Spleen (tissue), 7 donors: ENCODE measurements at regions not wholly inside any gene's neighbourhood (a gene's known extent, or its start where the extent isn't known, plus 50 kb on each side); places are given as distances from the start of the nearest gene placed in this dataset.
"Not testable (repeated sequence)": the region's sequence is repeated elsewhere in the genome, so short reads cannot be mapped to it uniquely, and the experiment has no call there.

Experiments
- POLR2A ChIP-seq, 3 donors: fragments of 450-650 bp; IDR thresholded peaks; one replicate each; pipeline ENCODE4 v1.5.1; 2017; ENCODE audit warnings: antibody characterized with exemption in 3 of 3, mild to moderate bottlenecking in 1 of 3
- POLR2AphosphoS5 ChIP-seq, 3 donors: sonication (generic); formaldehyde crosslinking; IDR thresholded peaks; one replicate each; pipeline ENCODE4 v1.5.1; 2017; ENCODE audit warnings: antibody characterized with exemption in 3 of 3
- TF ChIP-seq, protein P1 (sequence below), 11 experiments: fragments of 200-600 bp in 7 of 11; fragments of 450-650 bp in 4 of 11; sonication (generic) in 4 of 11; IDR thresholded peaks in 8 of 11; conservative IDR thresholded peaks in 3 of 11; 1 replicate in 7 of 11; 2 replicates in 4 of 11; pipeline versions ENCODE4 v1.4.0 to v1.8.0; 2016 to 2021; ENCODE audit warnings: antibody characterized with exemption in 11 of 11, inconsistent platforms in 4 of 11, mild to moderate bottlenecking in 1 of 11
- donor health status: DM: no; HTN: no; CAD: no; lungs with moderate emphysema.
- donor health status: DM: no; HTN: no; CAD: no.
- donor health status: DM: no; HTN: no; CAD: no.

DNA sequence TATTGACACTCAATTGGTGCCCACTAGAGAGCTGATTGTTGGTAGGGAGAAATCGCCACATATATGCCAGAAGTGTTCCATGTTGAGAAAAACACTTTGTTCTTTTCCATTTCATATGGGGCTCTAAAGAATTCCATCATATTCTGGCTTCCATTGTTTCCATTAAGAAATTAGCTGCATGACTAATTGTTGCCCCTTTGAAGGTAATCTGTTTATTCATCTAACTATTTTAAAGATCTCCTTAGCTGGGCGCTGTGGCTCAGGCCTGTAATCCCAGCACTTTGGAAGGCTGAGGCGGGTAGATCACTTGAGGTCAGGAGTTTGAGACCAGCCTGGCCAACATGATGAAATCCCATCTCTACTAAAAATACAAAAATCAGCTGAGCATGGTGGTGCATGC, 109.9 kb downstream of the MRPL14 start:
- TF ChIP-seq, protein P1, sequence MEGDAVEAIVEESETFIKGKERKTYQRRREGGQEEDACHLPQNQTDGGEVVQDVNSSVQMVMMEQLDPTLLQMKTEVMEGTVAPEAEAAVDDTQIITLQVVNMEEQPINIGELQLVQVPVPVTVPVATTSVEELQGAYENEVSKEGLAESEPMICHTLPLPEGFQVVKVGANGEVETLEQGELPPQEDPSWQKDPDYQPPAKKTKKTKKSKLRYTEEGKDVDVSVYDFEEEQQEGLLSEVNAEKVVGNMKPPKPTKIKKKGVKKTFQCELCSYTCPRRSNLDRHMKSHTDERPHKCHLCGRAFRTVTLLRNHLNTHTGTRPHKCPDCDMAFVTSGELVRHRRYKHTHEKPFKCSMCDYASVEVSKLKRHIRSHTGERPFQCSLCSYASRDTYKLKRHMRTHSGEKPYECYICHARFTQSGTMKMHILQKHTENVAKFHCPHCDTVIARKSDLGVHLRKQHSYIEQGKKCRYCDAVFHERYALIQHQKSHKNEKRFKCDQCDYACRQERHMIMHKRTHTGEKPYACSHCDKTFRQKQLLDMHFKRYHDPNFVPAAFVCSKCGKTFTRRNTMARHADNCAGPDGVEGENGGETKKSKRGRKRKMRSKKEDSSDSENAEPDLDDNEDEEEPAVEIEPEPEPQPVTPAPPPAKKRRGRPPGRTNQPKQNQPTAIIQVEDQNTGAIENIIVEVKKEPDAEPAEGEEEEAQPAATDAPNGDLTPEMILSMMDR (IDR thresholded peaks at IDR 0.05 in 8 of 11, conservative IDR thresholded peaks at IDR 0.05 in 3 of 11) = not testable (repeated sequence)
- not testable (repeated sequence) for TF ChIP-seq POLR2A, POLR2AphosphoS5 (IDR thresholded peaks at IDR 0.05)
